NCI-H146 treated with DMSO at 0.1 percent for 48 hours (cell line): ENCODE measurements at regions not wholly inside any gene's neighbourhood (a gene's known extent, or its start where the extent isn't known, plus 50 kb on each side); places are given as distances from the start of the nearest gene placed in this dataset.

Experiments
- DNase-seq: peaks from one replicate; lab custom pipeline; 2025; ENCODE audit not compliant: unreplicated experiment; lab: John Stamatoyannopoulos, UW

GRCh38 chr15:95464509-95464908 is 866.0 kb upstream of the NR2F2 start:
- DNase-seq, result no peak

- DNase-seq, result no peak
These were observed 861.7 kb upstream of the NR2F2 start for GRCh38 chr15:95468820-95469219.

GRCh38 chr15:95469496-95470000 is 861.0 kb upstream of the NR2F2 start:
- DNase-seq, result no peak

GRCh38 chr15:95470529-95470928 is 860.0 kb upstream of the NR2F2 start:
- DNase-seq, result no peak

- no peak for DNase-seq
These were observed 859.4 kb upstream of the NR2F2 start for GRCh38 chr15:95470997-95471689.

GRCh38 chr15:95471690-95472086 is 858.8 kb upstream of the NR2F2 start:
- no peak for DNase-seq

GRCh38 chr15:95475067-95475466 is 855.4 kb upstream of the NR2F2 start:
- no peak for DNase-seq

- no peak for DNase-seq
These were observed 851.2 kb upstream of the NR2F2 start for GRCh38 chr15:95479308-95479707.

GRCh38 chr15:95485367-95485766 is 845.1 kb upstream of the NR2F2 start:
- no peak for DNase-seq

GRCh38 chr15:95486224-95486623 is 844.3 kb upstream of the NR2F2 start:
- DNase-seq, result no peak

- DNase-seq, result no peak
These were observed 841.4 kb upstream of the NR2F2 start for GRCh38 chr15:95489103-95489502.

- no peak for DNase-seq
These were observed 838.0 kb upstream of the NR2F2 start for GRCh38 chr15:95492388-95493070.

GRCh38 chr15:95494971-95495541 is 835.4 kb upstream of the NR2F2 start:
- DNase-seq, result no peak

- DNase-seq, result no peak
These were observed 832.9 kb upstream of the NR2F2 start for GRCh38 chr15:95497634-95498033.

- no peak for DNase-seq
These were observed 831.5 kb upstream of the NR2F2 start for GRCh38 chr15:95498961-95499360.

- DNase-seq, result no peak
These were observed 831.1 kb upstream of the NR2F2 start for GRCh38 chr15:95499397-95499796.

- no peak for DNase-seq
These were observed 828.6 kb upstream of the NR2F2 start for GRCh38 chr15:95501865-95502264.

GRCh38 chr15:95503107-95503506 is 827.4 kb upstream of the NR2F2 start:
- no peak for DNase-seq

GRCh38 chr15:95503640-95504225 is 826.8 kb upstream of the NR2F2 start:
- DNase-seq, result no peak

- DNase-seq, result no peak
These were observed 818.8 kb upstream of the NR2F2 start for GRCh38 chr15:95511671-95512070.

GRCh38 chr15:95512906-95513305 is 817.6 kb upstream of the NR2F2 start:
- DNase-seq, result no peak

- no peak for DNase-seq
These were observed 810.6 kb upstream of the NR2F2 start for GRCh38 chr15:95519887-95520286.
